ENCODE measurements at regions not wholly inside any gene's neighbourhood (a gene's known extent, or its start where the extent isn't known, plus 50 kb on each side); places are given as distances from the start of the nearest gene placed in this dataset.

- TF ChIP-seq AFF4 (CRISPR knock-in tag; IDR thresholded peaks at IDR 0.05; ENCODE audit: borderline replicate concordance): no peak
- TF ChIP-seq SMAD4 (CRISPR knock-in tag; IDR thresholded peaks at IDR 0.05): no peak
- TF ChIP-seq, protein P1, sequence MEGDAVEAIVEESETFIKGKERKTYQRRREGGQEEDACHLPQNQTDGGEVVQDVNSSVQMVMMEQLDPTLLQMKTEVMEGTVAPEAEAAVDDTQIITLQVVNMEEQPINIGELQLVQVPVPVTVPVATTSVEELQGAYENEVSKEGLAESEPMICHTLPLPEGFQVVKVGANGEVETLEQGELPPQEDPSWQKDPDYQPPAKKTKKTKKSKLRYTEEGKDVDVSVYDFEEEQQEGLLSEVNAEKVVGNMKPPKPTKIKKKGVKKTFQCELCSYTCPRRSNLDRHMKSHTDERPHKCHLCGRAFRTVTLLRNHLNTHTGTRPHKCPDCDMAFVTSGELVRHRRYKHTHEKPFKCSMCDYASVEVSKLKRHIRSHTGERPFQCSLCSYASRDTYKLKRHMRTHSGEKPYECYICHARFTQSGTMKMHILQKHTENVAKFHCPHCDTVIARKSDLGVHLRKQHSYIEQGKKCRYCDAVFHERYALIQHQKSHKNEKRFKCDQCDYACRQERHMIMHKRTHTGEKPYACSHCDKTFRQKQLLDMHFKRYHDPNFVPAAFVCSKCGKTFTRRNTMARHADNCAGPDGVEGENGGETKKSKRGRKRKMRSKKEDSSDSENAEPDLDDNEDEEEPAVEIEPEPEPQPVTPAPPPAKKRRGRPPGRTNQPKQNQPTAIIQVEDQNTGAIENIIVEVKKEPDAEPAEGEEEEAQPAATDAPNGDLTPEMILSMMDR (IDR thresholded peaks at IDR 0.05): no peak
- no peak for TF ChIP-seq ZNF219 (CRISPR knock-in tag; IDR thresholded peaks at IDR 0.05; ENCODE audit: borderline replicate concordance)
- no peak for TF ChIP-seq GTF2I (CRISPR knock-in tag; conservative IDR thresholded peaks at IDR 0.05)
- no peak for TF ChIP-seq SOX15 (CRISPR knock-in tag; IDR thresholded peaks at IDR 0.05)
- no peak for TF ChIP-seq OVOL2 (CRISPR knock-in tag; IDR thresholded peaks at IDR 0.05; ENCODE audit: borderline replicate concordance)
- TF ChIP-seq TEAD4 (CRISPR knock-in tag; IDR thresholded peaks at IDR 0.05): no peak
Measured at GRCh38 chrX:42664680-42665079, 113.3 kb downstream of the PPP1R2C start (continued).

GRCh38 chrX:42628471-42628870 is 149.5 kb downstream of the PPP1R2C start:
- peaks cover 2% of the 10 kb centered on the region; the same call in 1 of the 2 replicates for H3K4me1 Mint-ChIP-seq
- DNase-seq (ENCODE audit: low spot score): no peak
- H3K36me3 Mint-ChIP-seq: peaks cover 3% of the 10 kb centered on the region; the same call in 1 of the 2 replicates
- ChIA-PET POLR2A (no interaction called here), CTCF (no interaction called here)
- no peaks in the 10 kb centered on the region for H3K27me3 Mint-ChIP-seq (ENCODE audit: low read depth)
- H3K27ac Mint-ChIP-seq: no peak overlapping the region
- H3K9me3 Mint-ChIP-seq: peaks cover 19% of the 10 kb centered on the region
- no peak for ATAC-seq
- TF ChIP-seq SMAD3 (CRISPR knock-in tag; IDR thresholded peaks at IDR 0.05; ENCODE audit: borderline replicate concordance) (no peak), OVOL2 (CRISPR knock-in tag; IDR thresholded peaks at IDR 0.05; ENCODE audit: borderline replicate concordance) (no peak), RORB (CRISPR knock-in tag; IDR thresholded peaks at IDR 0.05) (no peak), ZNF121 (CRISPR knock-in tag; IDR thresholded peaks at IDR 0.05) (no peak), ZNF423 (CRISPR knock-in tag; IDR thresholded peaks at IDR 0.05) (no peak), ZBTB21 (CRISPR knock-in tag; IDR thresholded peaks at IDR 0.05; ENCODE audit: borderline replicate concordance) (no peak), JAZF1 (CRISPR knock-in tag; IDR thresholded peaks at IDR 0.05) (no peak), ATF6 (CRISPR knock-in tag; IDR thresholded peaks at IDR 0.05) (no peak), NR1H2 (CRISPR knock-in tag; IDR thresholded peaks at IDR 0.05) (no peak), NR3C1 (CRISPR knock-in tag; conservative IDR thresholded peaks at IDR 0.05; ENCODE audit: low read depth) (no peak), SMAD4 (CRISPR knock-in tag; IDR thresholded peaks at IDR 0.05) (no peak), ATF2 (CRISPR knock-in tag; IDR thresholded peaks at IDR 0.05; ENCODE audit: borderline replicate concordance, low read depth) (no peak), NFYB (CRISPR knock-in tag; conservative IDR thresholded peaks at IDR 0.05; ENCODE audit: low read depth) (no peak), NR2C2 (CRISPR knock-in tag; IDR thresholded peaks at IDR 0.05) (no peak)
- TF ChIP-seq, protein P2, sequence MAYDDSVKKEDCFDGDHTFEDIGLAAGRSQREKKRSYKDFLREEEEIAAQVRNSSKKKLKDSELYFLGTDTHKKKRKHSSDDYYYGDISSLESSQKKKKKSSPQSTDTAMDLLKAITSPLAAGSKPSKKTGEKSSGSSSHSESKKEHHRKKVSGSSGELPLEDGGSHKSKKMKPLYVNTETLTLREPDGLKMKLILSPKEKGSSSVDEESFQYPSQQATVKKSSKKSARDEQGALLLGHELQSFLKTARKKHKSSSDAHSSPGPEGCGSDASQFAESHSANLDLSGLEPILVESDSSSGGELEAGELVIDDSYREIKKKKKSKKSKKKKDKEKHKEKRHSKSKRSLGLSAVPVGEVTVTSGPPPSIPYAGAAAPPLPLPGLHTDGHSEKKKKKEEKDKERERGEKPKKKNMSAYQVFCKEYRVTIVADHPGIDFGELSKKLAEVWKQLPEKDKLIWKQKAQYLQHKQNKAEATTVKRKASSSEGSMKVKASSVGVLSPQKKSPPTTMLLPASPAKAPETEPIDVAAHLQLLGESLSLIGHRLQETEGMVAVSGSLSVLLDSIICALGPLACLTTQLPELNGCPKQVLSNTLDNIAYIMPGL (CRISPR knock-in tag; IDR thresholded peaks at IDR 0.05): no peak
- no peak overlapping the region for H3K4me3 Mint-ChIP-seq

Data from WTC11 (cell line).